ENCODE measurements at regions not wholly inside any gene's neighbourhood (a gene's known extent, or its start where the extent isn't known, plus 50 kb on each side); places are given as distances from the start of the nearest gene placed in this dataset.

DNA sequence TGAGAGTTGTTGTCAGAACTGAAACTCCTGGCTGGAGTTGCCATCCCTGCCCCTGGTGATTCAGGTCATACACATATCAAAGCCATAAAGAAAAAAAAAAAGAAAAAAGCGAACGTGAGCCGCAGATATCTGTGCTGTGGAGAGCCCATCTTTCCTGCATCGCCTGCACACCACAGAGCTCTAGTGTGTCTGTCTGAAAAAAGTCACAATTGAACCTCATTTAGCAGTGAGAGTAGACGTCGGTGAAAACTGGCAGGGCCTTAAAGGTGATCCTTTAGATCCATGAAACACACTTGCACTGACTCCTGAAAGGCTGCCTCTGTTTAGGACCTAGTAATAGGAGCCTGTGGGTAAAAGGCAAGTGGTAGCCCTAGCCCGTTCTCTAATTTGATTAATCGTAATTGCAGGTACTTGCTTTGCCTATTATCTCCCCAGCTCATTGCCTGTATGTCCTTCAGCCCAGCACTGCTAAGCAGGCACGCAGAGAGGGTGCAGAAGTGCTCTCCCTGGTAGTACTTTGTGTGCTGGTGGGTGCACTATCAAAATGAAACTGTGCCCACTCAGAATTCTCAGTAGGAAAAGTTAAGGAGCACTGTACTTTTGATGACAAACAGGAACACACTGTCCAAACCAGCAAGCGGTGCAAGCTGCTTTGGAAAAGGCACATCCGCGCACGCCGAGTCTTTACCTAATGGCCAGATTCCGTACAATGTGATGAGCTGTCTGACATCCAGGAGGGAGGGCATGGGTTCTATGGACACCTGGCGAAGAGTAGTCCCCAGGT, 103.5 kb upstream of the ASB18 start:
- H3K27me3 ChIP-seq = peaks cover 62% of the 10 kb centered on the region
- no peaks in the 10 kb centered on the region for H3K4me1 ChIP-seq
- no peak for TF ChIP-seq CTCF (IDR thresholded peaks at IDR 0.05; ENCODE audit: low read depth, low read length)
- no peaks in the 10 kb centered on the region for H3K9me3 ChIP-seq
- DNase-seq = no peak
- H3K36me3 ChIP-seq = no peaks in the 10 kb centered on the region
- H3K4me3 ChIP-seq (ENCODE audit: low read depth, low read length) = no peak overlapping the region

- Histone ChIP-seq H3K4me3 (ENCODE audit: low read depth, low read length) (no peak overlapping the region), H3K4me1 (no peaks in the 10 kb centered on the region), H3K36me3 (no peaks in the 10 kb centered on the region), H3K27me3 (peaks cover 45% of the 10 kb centered on the region), H3K9me3 (no peaks in the 10 kb centered on the region)
- TF ChIP-seq CTCF (IDR thresholded peaks at IDR 0.05; ENCODE audit: low read depth, low read length) = no peak
- no peak for DNase-seq
Observed at GRCh38 chr2:236369661-236370062, 105.5 kb upstream of the ASB18 start.

DNA sequence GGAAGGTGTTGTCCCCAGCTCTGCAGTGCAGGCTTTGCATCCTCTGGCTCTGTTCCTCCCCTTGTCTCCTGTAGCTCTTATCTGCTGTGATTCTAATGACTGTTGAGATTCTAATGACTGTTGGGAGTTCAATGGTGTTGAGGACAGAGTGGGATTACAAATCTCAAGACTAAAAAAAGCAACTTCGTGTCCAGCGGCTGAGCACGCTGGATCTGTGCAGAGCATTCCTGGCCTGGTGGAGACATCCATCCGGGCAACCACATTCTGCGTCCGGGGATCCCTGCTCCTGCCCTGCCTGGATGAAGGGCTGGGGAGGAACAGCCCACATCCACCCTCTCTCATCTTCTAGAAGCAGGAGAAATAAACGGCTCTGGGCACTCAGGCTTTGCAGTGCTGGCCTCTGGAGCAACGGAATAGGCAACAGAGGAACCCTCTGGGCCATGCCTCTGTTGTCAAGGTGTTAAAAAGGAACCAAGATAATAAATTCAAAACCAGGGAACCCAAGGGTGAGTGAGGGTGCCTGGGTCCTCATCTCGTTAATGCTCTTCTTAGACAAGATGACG, 106.7 kb upstream of the ASB18 start:
- Histone ChIP-seq H3K4me3 (ENCODE audit: low read depth, low read length) (no peak overlapping the region), H3K36me3 (no peaks in the 10 kb centered on the region), H3K4me1 (no peaks in the 10 kb centered on the region), H3K9me3 (no peaks in the 10 kb centered on the region), H3K27me3 (peaks cover 35% of the 10 kb centered on the region)
- TF ChIP-seq CTCF (IDR thresholded peaks at IDR 0.05; ENCODE audit: low read depth, low read length) = no peak
- DNase-seq = no peak

- peaks cover 15% of the 10 kb centered on the region for H3K27me3 ChIP-seq
- H3K36me3 ChIP-seq = no peaks in the 10 kb centered on the region
- no peaks in the 10 kb centered on the region for H3K9me3 ChIP-seq
- no peak for TF ChIP-seq CTCF (IDR thresholded peaks at IDR 0.05; ENCODE audit: low read depth, low read length)
- H3K4me3 ChIP-seq (ENCODE audit: low read depth, low read length) = no peak overlapping the region
- DNase-seq = no peak
- H3K4me1 ChIP-seq = no peaks in the 10 kb centered on the region
Observed at GRCh38 chr2:236375973-236376476, 111.8 kb upstream of the ASB18 start.

DNA sequence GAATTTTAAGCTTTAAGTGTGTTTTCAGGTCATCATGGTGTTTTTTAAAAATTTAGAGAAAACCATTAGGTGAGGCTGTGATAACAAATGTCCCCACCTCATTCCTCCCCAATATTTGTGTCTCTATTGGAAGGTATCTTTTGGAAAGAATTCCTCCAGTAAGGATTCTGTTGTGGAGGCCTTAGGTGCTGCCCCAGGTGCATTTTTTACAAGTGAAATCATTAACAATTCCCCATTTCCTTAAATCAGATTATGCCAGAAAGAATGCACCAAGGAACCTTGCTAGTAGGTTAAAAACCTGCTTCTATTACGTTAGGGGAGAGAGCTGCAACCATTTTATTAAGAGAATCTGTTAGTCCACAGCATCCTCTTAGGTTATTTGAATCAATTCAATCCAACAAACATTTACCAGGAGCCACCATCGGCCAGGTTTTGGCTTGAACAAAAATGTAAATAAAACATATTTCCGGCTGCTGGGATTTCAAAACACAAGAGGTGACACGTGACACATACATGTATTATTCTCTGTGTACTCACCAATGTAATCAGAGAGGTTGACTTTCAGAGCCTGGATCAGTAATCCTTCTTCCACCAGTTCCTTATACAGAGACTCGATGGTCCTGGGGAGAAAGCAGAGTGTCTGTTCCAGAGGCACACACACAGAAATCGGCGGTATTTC, 112.5 kb upstream of the ASB18 start:
- H3K27me3 ChIP-seq = peaks cover 8% of the 10 kb centered on the region
- no peaks in the 10 kb centered on the region for H3K9me3 ChIP-seq
- DNase-seq = no peak

More for the DNA sequence above, 112.5 kb upstream of the ASB18 start:
- no peaks in the 10 kb centered on the region for H3K4me1 ChIP-seq
- no peak overlapping the region for H3K4me3 ChIP-seq (ENCODE audit: low read depth, low read length)
- no peaks in the 10 kb centered on the region for H3K36me3 ChIP-seq
- TF ChIP-seq CTCF (IDR thresholded peaks at IDR 0.05; ENCODE audit: low read depth, low read length) = no peak

All from BE2C (cell line).